NCI-H1417 (cell line): ENCODE measurements at regions not wholly inside any gene's neighbourhood (a gene's known extent, or its start where the extent isn't known, plus 50 kb on each side); places are given as distances from the start of the nearest gene placed in this dataset.
"Not testable (repeated sequence)": the region's sequence is repeated elsewhere in the genome, so short reads cannot be mapped to it uniquely, and the experiment has no call there.

Experiments used
- DNase-seq, 3 experiments: peaks; one replicate each; lab custom pipeline; 2025; lab: John Stamatoyannopoulos, UW

- no peak for DNase-seq
Observed at GRCh38 chr2:877747-878146, 72.9 kb upstream of the SNTG2 start.

DNA sequence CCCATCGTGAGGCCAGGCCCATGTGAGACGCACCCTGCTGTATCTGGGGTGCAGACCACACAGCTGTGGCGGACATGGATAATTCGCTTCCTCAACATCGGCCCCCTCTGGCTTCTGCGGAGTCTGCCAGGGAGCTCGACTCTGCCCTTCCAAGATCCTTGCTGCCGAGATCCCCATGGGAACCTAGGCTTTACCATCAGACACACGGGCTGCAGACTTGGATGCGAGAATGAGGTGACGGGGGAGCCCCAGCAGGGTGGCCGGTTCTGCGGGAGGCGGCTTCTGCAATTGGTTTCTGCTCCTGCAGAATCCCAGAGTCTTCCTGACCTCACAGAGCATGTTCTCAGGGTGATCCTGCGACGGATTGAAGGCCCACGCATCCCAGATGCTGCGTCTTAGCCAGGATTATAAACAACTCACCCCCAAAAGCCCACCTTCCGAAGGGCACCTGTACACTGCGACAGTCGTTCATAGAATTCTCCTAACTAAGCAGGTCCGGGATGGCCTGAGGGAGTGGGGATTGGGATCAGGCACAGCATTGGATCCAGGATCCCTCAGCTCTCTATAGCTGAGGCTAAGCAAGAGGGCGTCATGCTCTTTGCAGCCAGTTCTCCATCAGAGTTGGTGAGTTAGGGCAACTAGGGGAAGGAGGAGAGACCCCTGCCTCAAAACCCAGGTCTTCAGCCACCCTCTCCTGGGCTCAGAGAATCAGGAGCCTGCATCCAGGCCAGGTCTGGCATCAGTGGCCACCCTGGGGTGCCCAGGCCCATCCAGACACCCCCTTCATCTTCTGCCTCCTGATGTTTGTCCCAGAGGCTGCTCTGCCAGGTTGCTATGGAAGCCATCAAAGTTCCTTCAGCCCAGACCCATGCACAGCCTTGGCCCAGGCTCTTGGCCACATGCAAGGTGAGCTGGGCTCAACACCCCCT lies 74.7 kb upstream of the SNTG2 start:
- no peak for DNase-seq

- peak in 1 of 3 experiments; percentile 99 for DNase-seq
Observed at GRCh38 chr2:873651-874580, 76.7 kb upstream of the SNTG2 start.

GRCh38 chr2:873027-873426 lies 77.6 kb upstream of the SNTG2 start:
- DNase-seq = no peak

- DNase-seq = no peak
Observed at GRCh38 chr2:871926-872680, 78.5 kb upstream of the SNTG2 start.

GRCh38 chr2:871175-871727 lies 79.4 kb upstream of the SNTG2 start:
- DNase-seq = no peak

GRCh38 chr2:870426-870825 lies 80.2 kb upstream of the SNTG2 start:
- no peak for DNase-seq

DNA sequence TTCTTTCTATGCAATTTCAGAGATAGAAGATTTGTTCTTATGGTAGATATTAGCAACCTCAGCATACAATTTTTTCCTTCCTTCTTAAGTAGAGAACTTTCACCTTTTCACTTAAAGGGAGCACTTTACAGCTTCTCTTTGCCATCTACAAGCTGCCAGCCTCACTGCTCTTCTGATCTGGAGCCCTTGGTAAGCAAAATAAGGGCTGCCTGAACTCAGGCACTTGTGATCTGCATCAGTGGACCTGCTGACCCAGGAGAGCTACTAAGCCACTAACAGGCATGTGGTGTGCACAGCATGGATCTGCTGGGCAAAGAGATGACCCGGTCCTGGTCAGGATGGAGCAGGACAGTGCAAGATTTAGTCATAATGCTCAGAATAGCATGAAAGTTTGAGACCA lies 80.8 kb upstream of the SNTG2 start:
- DNase-seq = no peak

- no peak for DNase-seq
Observed at GRCh38 chr2:869357-869871, 81.2 kb upstream of the SNTG2 start.

DNA sequence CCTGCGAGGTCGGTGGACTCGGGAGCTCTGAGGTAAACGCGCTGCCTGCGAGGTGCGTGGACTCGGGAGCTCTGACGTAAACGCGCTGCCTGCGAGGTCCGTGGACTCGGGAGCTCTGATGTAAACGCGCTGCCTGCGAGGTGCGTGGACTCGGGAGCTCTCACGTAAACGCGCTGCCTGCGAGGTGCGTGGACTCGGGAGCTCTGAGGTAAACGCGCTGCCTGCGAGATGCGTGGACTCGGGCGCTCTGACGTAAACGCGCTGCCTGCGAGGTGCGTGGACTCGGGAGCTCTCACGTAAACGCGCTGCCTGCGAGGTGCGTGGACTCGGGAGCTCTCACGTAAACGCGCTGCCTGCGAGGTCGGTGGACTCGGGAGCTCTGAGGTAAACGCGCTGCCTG lies 81.8 kb upstream of the SNTG2 start:
- not testable (repeated sequence) for DNase-seq

DNA sequence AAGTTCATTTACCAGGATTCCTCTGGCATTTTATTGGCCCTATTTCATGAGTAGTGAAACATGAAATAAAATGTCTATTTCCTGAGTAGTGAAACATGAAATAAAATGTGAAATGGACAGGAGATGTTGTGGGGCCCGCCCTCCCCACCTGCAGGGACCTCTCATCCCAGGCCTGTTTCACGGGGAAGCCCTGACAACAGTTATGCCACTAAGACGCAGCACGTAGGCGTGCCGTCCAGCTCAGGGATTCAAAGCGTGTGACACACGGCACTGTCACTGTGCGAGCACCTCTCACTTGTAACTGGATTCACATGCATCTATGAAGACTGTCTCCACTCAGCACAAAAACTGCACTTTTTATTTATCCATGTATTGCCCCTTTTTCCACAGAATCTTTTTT lies 83.4 kb upstream of the SNTG2 start:
- DNase-seq = no peak

DNA sequence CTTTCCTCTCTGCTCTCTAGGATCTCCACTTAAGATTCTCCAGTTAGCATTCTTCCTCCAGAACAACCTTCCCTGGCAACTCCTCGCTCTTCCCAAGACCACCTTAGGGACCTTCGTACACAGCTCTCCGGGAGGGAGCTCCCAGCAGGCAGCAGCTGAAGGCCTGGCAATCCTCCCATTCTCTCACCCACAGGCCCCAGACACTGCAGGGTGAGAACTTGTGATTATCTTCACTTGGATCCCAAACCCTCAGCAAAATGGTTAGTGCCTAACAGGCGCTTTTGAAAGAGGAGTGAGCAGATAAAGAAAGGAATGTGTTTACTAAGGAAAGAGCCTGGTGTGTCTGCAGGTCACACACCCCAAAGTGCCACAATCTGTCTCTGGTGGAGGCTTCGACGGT lies 83.8 kb upstream of the SNTG2 start:
- no peak for DNase-seq

DNA sequence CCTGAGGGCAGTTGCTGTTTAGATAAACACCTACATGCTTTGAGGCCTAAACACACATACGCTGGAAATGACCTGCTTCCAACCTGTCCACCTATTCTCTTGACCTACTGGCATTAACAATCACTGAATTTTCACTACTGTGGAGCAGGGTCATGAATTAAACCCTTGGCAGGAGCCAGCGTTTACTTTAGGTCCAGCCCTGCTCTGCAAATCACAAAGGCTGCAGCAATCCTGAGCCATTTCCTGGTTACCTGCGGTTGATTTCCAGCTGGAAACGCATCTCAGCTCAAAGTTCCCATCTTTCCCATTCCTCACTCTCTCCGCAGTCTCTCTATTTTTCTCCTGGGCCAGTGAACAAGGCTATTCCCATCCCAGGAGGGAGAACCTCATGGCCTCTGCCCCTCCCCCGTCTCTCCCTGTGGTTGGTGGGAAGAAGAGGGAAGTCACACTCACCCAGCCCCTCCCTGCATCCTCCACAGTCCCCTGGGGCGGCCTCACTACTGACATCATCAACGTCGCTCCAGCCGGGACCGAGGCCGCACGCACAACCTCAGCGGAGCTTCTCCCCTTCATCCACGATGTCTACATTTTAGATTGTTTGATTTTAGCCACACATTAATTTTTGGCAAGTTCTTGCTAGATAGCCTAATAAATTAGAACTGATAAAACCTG lies 84.5 kb upstream of the SNTG2 start:
- peak in 1 of 3 experiments; percentile 96 for DNase-seq

DNA sequence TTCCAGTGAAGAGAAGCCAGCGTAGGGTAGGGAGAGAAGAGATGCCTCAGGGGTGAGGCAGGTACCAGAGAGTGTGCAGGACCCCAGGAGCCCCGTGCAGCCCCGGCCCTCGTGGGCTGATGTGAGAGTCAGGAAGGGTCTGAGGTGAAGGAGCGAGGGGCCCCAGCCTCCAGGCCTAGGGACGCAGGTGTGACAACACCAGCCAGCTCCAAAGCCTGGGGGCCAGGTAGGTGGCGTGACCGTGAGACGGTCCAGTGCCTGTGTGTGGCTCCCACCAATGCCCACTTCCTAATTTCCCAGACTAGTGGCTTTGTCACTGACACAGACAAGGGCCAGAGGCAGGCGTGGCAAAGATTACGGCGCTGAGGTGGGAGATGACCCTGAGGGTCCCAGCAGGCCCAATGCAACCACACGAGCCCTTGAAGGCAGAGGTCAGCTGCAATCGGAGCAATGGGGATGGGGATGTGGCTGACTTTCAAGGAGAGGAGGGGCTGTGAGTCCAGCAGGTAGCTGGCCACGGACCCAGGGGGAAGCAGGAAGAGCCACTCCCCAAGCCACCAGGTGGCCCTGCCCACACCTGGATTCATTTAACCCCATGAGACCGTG lies 86.0 kb upstream of the SNTG2 start:
- DNase-seq = no peak

DNA sequence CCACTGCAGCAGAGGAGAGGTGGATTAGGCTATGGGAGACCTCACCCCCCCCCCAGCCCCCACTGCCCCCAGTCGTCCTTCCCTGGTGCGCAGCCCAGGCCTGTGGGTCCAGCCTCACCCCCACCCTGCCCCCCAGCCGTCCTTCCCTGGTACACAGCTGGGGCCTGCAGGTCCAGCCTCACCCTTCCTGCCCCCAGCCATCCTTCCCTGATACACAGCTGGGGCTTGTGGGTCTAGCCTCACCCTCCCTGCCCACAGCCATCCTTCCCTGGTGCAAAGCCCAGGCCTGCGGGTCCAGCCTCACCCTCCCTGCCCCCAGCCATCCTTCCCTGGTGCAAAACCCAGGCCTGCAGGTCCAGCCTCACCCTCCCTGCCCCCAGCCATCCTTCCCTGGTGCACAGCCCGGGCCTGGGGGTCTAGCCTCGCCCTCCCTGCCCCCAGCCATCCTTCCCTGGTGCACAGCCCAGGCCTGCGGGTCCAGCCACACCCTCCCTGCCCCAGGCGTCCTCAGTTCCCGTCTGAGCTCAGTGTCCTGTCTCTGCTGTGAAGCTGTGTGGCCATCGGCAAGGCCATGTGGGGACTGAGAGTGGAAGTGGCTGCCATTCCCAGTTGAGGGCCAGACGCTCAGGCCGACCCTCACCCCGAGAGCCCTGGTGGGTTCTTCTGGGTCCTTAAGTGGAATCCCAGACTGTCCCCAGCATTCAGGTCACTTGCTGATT lies 86.8 kb upstream of the SNTG2 start:
- DNase-seq = no peak

DNA sequence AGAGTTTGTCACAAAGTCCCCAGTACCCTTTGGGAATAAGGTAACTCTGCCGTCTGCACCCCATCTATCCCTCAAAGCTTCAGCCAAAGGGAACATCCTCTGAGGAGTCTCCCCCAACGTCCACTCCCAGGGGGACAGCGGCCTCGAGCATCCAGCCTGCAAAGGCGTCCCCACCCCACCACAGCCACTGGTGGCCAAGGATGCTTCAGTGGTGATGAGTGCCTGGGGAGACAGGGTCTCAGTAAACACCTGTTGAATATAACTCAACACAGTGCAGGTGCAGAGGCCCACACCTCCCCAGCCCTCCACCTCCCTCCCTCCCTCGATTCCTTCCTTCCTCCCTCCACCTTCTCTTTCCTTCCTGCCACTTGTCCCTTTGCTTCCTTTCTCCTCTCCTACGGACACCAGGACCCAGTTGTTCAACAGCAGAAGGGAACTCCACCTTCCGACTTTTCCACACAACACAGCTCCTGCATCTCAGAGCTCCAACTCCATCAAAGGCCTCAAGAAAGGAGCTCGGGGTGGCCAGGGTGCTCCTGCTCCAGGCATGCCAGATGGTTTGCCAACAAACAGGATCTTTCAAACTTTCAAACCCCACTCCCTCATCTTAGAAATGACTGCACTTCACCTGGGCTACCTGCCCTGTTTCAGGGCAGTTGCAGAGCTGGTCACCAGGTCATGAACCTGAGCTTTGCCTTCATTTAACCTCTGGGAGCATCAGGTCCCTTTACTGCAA lies 87.8 kb upstream of the SNTG2 start:
- peak in 1 of 3 experiments; percentile 45 for DNase-seq

- no peak for DNase-seq
Observed at GRCh38 chr2:862355-862687, 88.3 kb upstream of the SNTG2 start.

- DNase-seq = peak in 1 of 3 experiments; percentile 95
Observed at GRCh38 chr2:861655-862354, 88.8 kb upstream of the SNTG2 start.
